ENCODE measurements at regions not wholly inside any gene's neighbourhood (a gene's known extent, or its start where the extent isn't known, plus 50 kb on each side); places are given as distances from the start of the nearest gene placed in this dataset.

- peaks cover 3 to 9% of the 10 kb centered on the region in 2 donors for H3K9me3 Mint-ChIP-seq
- no peak overlapping the region for H3K4me3 Mint-ChIP-seq
- ATAC-seq = no peak
- H3K27me3 Mint-ChIP-seq (ENCODE audit: low read depth in 2 of 2) = no peaks in the 10 kb centered on the region
- Histone ChIP-seq H3K36me3 (ENCODE audit: control insufficient read depth, insufficient read depth, low read length) (no peaks in the 10 kb centered on the region), H3K4me3 (ENCODE audit: low read length) (no peak overlapping the region), H3K27me3 (ENCODE audit: control insufficient read depth, insufficient read depth, low read length) (no peaks in the 10 kb centered on the region), H3K27ac (ENCODE audit: low read length) (no peak overlapping the region), H3K9me3 (ENCODE audit: control insufficient read depth, insufficient read depth, low read length) (no peaks in the 10 kb centered on the region), H3K4me1 (ENCODE audit: control insufficient read depth, insufficient read depth, low read length) (no peaks in the 10 kb centered on the region)
- intact Hi-C loops (cut with micrococcal nuclease) = no loop called here
- no peak for TF ChIP-seq CTCF (IDR thresholded peaks at IDR 0.05)
- WGBS (ENCODE audit: insufficient coverage) = 81% methylated on average over 2 of the region's 5 CpGs
- no peak for DNase-seq
- no peak overlapping the region for H3K27ac Mint-ChIP-seq
- no peaks in the 10 kb centered on the region for H3K36me3 Mint-ChIP-seq
- H3K4me1 Mint-ChIP-seq = no peaks in the 10 kb centered on the region
These were observed 276.6 kb upstream of the MPDZ start for GRCh38 chr9:13555989-13556500.

GRCh38 chr9:13555516-13555915 is 276.0 kb upstream of the MPDZ start:
- intact Hi-C loops (cut with micrococcal nuclease) = no loop called here
- no peak overlapping the region for H3K4me3 Mint-ChIP-seq
- H3K4me3 ChIP-seq (ENCODE audit: low read length) = no peak overlapping the region
- no peaks in the 10 kb centered on the region for H3K27me3 ChIP-seq (ENCODE audit: control insufficient read depth, insufficient read depth, low read length)
- no peaks in the 10 kb centered on the region for H3K36me3 Mint-ChIP-seq
- no peaks in the 10 kb centered on the region for H3K27me3 Mint-ChIP-seq (ENCODE audit: low read depth in 2 of 2)
- 78% methylated on average over 1 of the region's 4 CpGs for WGBS (ENCODE audit: insufficient coverage)
- DNase-seq (no peak), ATAC-seq (no peak)
- H3K27ac Mint-ChIP-seq = no peak overlapping the region
- H3K4me1 ChIP-seq (ENCODE audit: control insufficient read depth, insufficient read depth, low read length) = no peaks in the 10 kb centered on the region
- H3K9me3 ChIP-seq (ENCODE audit: control insufficient read depth, insufficient read depth, low read length) = no peaks in the 10 kb centered on the region
- H3K4me1 Mint-ChIP-seq = no peaks in the 10 kb centered on the region
- H3K9me3 Mint-ChIP-seq = peaks cover 3 to 9% of the 10 kb centered on the region in 2 donors
- no peak overlapping the region for H3K27ac ChIP-seq (ENCODE audit: low read length)
- H3K36me3 ChIP-seq (ENCODE audit: control insufficient read depth, insufficient read depth, low read length) = no peaks in the 10 kb centered on the region
- TF ChIP-seq CTCF (IDR thresholded peaks at IDR 0.05) = no peak

GRCh38 chr9:13554626-13555025 is 275.1 kb upstream of the MPDZ start:
- no peaks in the 10 kb centered on the region for H3K4me1 ChIP-seq (ENCODE audit: control insufficient read depth, insufficient read depth, low read length)
- no peak overlapping the region for H3K27ac ChIP-seq (ENCODE audit: low read length)
- no peaks in the 10 kb centered on the region for H3K36me3 ChIP-seq (ENCODE audit: control insufficient read depth, insufficient read depth, low read length)
- peaks cover 4 to 9% of the 10 kb centered on the region in 2 donors for H3K9me3 Mint-ChIP-seq
- no peaks in the 10 kb centered on the region for H3K9me3 ChIP-seq (ENCODE audit: control insufficient read depth, insufficient read depth, low read length)
- no peak for DNase-seq
- H3K27ac Mint-ChIP-seq = no peak overlapping the region
- H3K27me3 Mint-ChIP-seq (ENCODE audit: low read depth in 2 of 2) = no peaks in the 10 kb centered on the region
- no peaks in the 10 kb centered on the region for H3K36me3 Mint-ChIP-seq
- no peaks in the 10 kb centered on the region for H3K27me3 ChIP-seq (ENCODE audit: control insufficient read depth, insufficient read depth, low read length)
- TF ChIP-seq CTCF (IDR thresholded peaks at IDR 0.05) = no peak
- no peak for ATAC-seq
- intact Hi-C loops (cut with micrococcal nuclease) = no loop called here
- no peak overlapping the region for H3K4me3 Mint-ChIP-seq
- H3K4me3 ChIP-seq (ENCODE audit: low read length) = no peak overlapping the region
- H3K4me1 Mint-ChIP-seq = no peaks in the 10 kb centered on the region

GRCh38 chr9:13552606-13553215 is 273.2 kb upstream of the MPDZ start:
- no peaks in the 10 kb centered on the region for H3K36me3 Mint-ChIP-seq
- Histone ChIP-seq H3K9me3 (ENCODE audit: control insufficient read depth, insufficient read depth, low read length) (no peaks in the 10 kb centered on the region), H3K36me3 (ENCODE audit: control insufficient read depth, insufficient read depth, low read length) (no peaks in the 10 kb centered on the region), H3K4me3 (ENCODE audit: low read length) (no peak overlapping the region), H3K27me3 (ENCODE audit: control insufficient read depth, insufficient read depth, low read length) (no peaks in the 10 kb centered on the region), H3K27ac (ENCODE audit: low read length) (no peak overlapping the region), H3K4me1 (ENCODE audit: control insufficient read depth, insufficient read depth, low read length) (no peaks in the 10 kb centered on the region)
- no peak for ATAC-seq
- WGBS (ENCODE audit: insufficient coverage) = 94% methylated on average over 5 of the region's 5 CpGs
- H3K27ac Mint-ChIP-seq = no peak overlapping the region
- peaks cover 7 to 13% of the 10 kb centered on the region in 2 donors for H3K9me3 Mint-ChIP-seq
- H3K4me1 Mint-ChIP-seq = no peaks in the 10 kb centered on the region
- H3K4me3 Mint-ChIP-seq = no peak overlapping the region
- intact Hi-C loops (cut with micrococcal nuclease) = no loop called here
- no peaks in the 10 kb centered on the region for H3K27me3 Mint-ChIP-seq (ENCODE audit: low read depth in 2 of 2)
- no peak for DNase-seq
- TF ChIP-seq CTCF (IDR thresholded peaks at IDR 0.05) = no peak

Measured in natural killer cell (primary cell).